Activated B cell treated with CpG ODN at 0.5 μM for 24 hours (primary cell): ENCODE measurements at regions not wholly inside any gene's neighbourhood (a gene's known extent, or its start where the extent isn't known, plus 50 kb on each side); places are given as distances from the start of the nearest gene placed in this dataset.

Source experiments
- ATAC-seq: fragments of 200-7000 bp; cut with Tn5 transposase; one replicate; pipeline ENCODE4 v1.10.0; 2021; ENCODE audit warnings: low read depth, mild to moderate bottlenecking, moderate library complexity
- CTCF ChIA-PET: fragments of 350-600 bp; sonication (Branson Sonifier 250); formaldehyde crosslinking; loops from one replicate; lab custom pipeline; 2021; ENCODE audit warnings: antibody characterized with exemption; lab: Charles Lee
- POLR2A ChIA-PET: fragments of 350-600 bp; sonication (Branson Sonifier 250); formaldehyde crosslinking; loops from one replicate; lab custom pipeline; 2021; ENCODE audit warnings: antibody characterized with exemption; lab: Charles Lee
- DNase-seq: peaks from one replicate; pipeline ENCODE4 v3.0.0; 2022
- H3K27ac Mint-ChIP-seq: one replicate; pipeline ENCODE4 v1.8.0; 2020; ENCODE audit warnings: mixed read lengths
- H3K27me3 Mint-ChIP-seq: one replicate; pipeline ENCODE4 v1.8.0; 2021; ENCODE audit warnings: mixed read lengths
- H3K36me3 Mint-ChIP-seq: one replicate; pipeline ENCODE4 v1.8.0; 2021; ENCODE audit warnings: low read depth, mixed read lengths
- H3K4me1 Mint-ChIP-seq: one replicate; pipeline ENCODE4 v1.8.0; 2021; ENCODE audit warnings: mixed read lengths
- H3K4me3 Mint-ChIP-seq: one replicate; pipeline ENCODE4 v1.8.0; 2020; ENCODE audit warnings: mild to moderate bottlenecking, mixed read lengths
- H3K9me3 Mint-ChIP-seq: one replicate; pipeline ENCODE4 v1.8.0; 2020; ENCODE audit warnings: mixed read lengths
- intact Hi-C: fragments of 100-400 bp; cut with micrococcal nuclease; formaldehyde crosslinking; loops from one replicate; pipeline ENCODE4 v1.15.1; 2024
- TF ChIP-seq, protein P1 (sequence below): fragments of 200-600 bp; IDR thresholded peaks from one replicate; pipeline ENCODE4 v1.8.0; 2022; ENCODE audit warnings: antibody characterized with exemption, mild to moderate bottlenecking

DNA sequence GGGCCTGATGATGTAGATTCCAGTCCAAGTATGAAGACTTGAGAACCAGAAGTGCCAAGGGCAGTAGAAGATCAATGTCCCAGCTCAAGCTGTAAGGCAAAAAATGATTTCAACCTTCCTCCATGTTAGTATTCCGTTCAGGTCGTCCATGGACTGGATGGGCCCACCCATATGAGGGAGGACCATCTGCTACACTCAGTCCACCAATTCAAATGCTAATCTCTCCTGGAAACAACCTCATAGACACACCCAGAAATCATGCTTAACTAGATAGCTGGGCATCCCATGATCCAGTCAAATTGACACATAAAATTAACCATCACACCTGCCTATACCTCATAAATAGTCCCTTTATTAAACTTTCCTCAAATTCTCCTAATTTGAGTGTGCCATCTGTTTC, 73.3 kb upstream of the NFASC start:
- ChIA-PET CTCF (interaction anchor here (2.5 kb wide), 1 partner anchor 10 kb away, joined by 9 read pairs; no protein-coding TSS in a partner anchor), POLR2A (no interaction called here)
- TF ChIP-seq, protein P1, sequence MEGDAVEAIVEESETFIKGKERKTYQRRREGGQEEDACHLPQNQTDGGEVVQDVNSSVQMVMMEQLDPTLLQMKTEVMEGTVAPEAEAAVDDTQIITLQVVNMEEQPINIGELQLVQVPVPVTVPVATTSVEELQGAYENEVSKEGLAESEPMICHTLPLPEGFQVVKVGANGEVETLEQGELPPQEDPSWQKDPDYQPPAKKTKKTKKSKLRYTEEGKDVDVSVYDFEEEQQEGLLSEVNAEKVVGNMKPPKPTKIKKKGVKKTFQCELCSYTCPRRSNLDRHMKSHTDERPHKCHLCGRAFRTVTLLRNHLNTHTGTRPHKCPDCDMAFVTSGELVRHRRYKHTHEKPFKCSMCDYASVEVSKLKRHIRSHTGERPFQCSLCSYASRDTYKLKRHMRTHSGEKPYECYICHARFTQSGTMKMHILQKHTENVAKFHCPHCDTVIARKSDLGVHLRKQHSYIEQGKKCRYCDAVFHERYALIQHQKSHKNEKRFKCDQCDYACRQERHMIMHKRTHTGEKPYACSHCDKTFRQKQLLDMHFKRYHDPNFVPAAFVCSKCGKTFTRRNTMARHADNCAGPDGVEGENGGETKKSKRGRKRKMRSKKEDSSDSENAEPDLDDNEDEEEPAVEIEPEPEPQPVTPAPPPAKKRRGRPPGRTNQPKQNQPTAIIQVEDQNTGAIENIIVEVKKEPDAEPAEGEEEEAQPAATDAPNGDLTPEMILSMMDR = no peak
- Mint-ChIP-seq H3K27ac (no peak overlapping the region), H3K4me3 (no peak overlapping the region), H3K4me1 (peaks cover 3% of the 10 kb centered on the region), H3K27me3 (peaks cover 6% of the 10 kb centered on the region), H3K36me3 (no peaks in the 10 kb centered on the region), H3K9me3 (no peaks in the 10 kb centered on the region)
- intact Hi-C loops = no loop called here
- no peak for ATAC-seq
- DNase-seq = no peak

DNA sequence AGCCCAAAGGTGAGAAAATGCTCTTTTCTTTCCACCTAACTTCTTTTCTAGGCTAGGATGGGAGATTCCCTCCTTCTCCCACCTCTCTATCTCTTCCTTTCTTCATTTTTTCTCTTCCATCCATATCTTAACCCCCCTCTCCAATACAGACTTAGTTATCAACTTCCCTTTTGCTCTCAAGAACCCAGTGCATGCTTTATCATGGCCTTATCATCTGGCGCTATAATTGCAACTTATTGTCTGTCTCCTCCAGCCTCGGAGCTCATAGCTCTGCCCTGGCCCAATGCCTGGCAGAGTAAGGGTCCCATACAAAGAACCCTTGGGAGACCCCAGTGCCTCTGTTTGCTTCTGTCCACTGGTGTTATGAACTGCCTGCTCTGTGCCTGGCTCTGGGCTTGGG, 71.0 kb upstream of the NFASC start:
- intact Hi-C loops = no loop called here
- no peak overlapping the region for H3K27ac Mint-ChIP-seq
- ATAC-seq = no peak

DNA sequence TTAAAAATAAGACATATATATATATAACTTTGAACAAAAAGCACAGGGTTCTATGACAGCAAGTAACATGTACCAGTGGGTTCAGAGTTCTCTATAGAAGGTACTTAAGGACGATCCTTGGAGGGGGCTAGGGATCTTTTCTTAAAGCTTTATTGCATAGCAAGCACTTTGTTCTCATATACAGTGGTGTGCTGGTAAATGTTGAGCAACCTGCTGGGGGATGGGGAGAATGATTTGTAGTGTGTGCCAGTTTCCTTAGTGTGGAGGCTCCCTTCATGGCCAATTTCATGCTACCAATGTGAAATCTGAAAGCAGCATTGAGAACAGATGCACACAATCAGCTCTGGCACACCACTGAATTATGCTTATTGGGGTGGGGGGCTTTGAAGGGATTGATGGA, 69.5 kb upstream of the NFASC start:
- POLR2A ChIA-PET = no interaction called here
- no peak for ATAC-seq
- CTCF ChIA-PET = interaction anchor here (1.4 to 1.6 kb wide), 2 partner anchors 9 to 235 kb away, joined by 5 to 8 read pairs; no protein-coding TSS in a partner anchor
- peaks cover 2% of the 10 kb centered on the region for H3K27me3 Mint-ChIP-seq
- peaks cover 17% of the 10 kb centered on the region for H3K4me1 Mint-ChIP-seq
- DNase-seq = no peak
- TF ChIP-seq, protein P1 = no peak
- no peaks in the 10 kb centered on the region for H3K9me3 Mint-ChIP-seq
- H3K36me3 Mint-ChIP-seq = no peaks in the 10 kb centered on the region
- intact Hi-C loops = no loop called here
- no peak overlapping the region for H3K4me3 Mint-ChIP-seq
- no peak overlapping the region for H3K27ac Mint-ChIP-seq

More for the DNA sequence above, 71.0 kb upstream of the NFASC start:
- Mint-ChIP-seq H3K27me3 (peaks cover 6% of the 10 kb centered on the region), H3K4me3 (no peak overlapping the region), H3K36me3 (no peaks in the 10 kb centered on the region), H3K4me1 (peaks cover 17% of the 10 kb centered on the region), H3K9me3 (no peaks in the 10 kb centered on the region)
- DNase-seq = no peak
- TF ChIP-seq, protein P1 = no peak
- POLR2A ChIA-PET = no interaction called here
- CTCF ChIA-PET = interaction anchor here (2.5 kb wide), 1 partner anchor 8 kb away, joined by 9 read pairs; no protein-coding TSS in a partner anchor

DNA sequence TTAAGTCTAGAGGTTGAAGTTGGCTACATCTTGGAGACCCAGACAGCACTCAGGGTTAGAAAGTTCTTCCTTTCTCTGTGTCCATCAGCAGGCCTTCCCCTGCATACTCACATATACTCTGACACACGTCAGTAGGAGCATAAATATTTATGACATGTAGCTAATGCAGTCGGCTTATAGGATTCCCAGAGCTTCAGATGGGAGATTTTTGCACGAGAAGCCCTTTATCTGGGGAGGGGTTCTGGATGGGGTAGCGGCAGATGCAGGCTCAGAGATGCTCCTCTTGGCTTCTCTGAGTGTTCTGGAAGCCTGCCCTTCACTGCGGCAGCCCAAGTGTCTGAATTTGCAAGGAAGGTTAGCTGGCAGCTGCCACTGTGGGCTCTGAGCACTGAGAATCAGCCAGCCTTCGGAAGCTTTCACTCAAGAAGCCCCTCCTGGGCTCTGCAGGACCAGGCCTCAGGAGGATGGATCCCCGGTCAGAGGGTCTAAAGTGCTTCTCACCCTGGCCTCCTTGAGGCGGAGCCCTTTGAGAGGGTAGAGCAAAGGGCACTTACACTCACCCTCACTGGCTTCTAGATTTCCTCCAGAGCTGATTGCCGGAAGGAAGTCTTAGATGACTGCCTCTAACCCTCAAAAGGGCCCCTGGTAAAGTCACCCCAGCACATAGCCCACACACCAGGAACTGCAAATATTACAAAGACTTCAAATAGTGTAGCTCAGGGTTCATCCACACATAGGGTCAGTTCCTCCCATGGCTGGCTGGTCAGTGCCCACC, 68.1 kb upstream of the NFASC start:
- Mint-ChIP-seq H3K27ac (peak overlapping the region; percentile 13), H3K36me3 (no peaks in the 10 kb centered on the region), H3K9me3 (no peaks in the 10 kb centered on the region), H3K4me1 (peaks cover 18% of the 10 kb centered on the region), H3K4me3 (no peak overlapping the region), H3K27me3 (peaks cover 2% of the 10 kb centered on the region)
- ATAC-seq (no peak), DNase-seq (no peak)
- POLR2A ChIA-PET = no interaction called here
- CTCF ChIA-PET = interaction anchor here (0.9 to 4.2 kb wide), 5 partner anchors 8 to 371 kb away, joined by 3 to 27 read pairs (median 4); no protein-coding TSS in a partner anchor
- intact Hi-C loops = no loop called here
- TF ChIP-seq, protein P1 = no peak

DNA sequence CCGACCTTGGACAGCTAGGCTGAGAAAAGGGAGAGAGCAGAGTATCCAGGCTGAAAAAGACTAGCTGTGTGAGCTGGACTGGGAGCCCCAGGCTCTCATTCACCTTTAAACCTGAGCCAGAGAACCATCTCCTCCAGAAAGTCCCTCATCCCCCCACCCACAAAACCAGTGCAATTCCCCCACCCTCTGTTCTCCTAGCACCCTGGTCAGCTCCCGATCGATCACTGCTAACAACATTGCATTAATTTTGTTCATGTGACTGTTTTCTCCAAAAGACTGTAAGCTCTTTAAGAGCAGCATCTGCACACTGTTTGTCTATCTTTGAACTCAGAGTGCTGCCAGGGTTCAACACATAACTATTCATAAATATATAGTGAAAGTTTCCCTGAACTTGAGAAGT, 67.1 kb upstream of the NFASC start:
- ATAC-seq (no peak), DNase-seq (no peak)
- ChIA-PET POLR2A (no interaction called here), CTCF (interaction anchor here (0.7 to 6.2 kb wide), 5 partner anchors 9 to 238 kb away, joined by 3 to 155 read pairs (median 3); no protein-coding TSS in a partner anchor)
- Mint-ChIP-seq H3K4me3 (no peak overlapping the region), H3K27ac (no peak overlapping the region), H3K36me3 (no peaks in the 10 kb centered on the region), H3K4me1 (peaks cover 18% of the 10 kb centered on the region), H3K27me3 (peaks cover 2% of the 10 kb centered on the region), H3K9me3 (no peaks in the 10 kb centered on the region)
- TF ChIP-seq, protein P1 = no peak
- intact Hi-C loops = no loop called here
